GM19395 (cell line): ENCODE measurements at regions not wholly inside any gene's neighbourhood (a gene's known extent, or its start where the extent isn't known, plus 50 kb on each side); places are given as distances from the start of the nearest gene placed in this dataset.

Experiments
- ATAC-seq: cut with Tn5 transposase; IDR thresholded peaks from one replicate; pipeline ENCODE4 v1.9.1; 2021; ENCODE audit warnings: mild to moderate bottlenecking, moderate library complexity; ENCODE audit not compliant: unreplicated experiment

DNA sequence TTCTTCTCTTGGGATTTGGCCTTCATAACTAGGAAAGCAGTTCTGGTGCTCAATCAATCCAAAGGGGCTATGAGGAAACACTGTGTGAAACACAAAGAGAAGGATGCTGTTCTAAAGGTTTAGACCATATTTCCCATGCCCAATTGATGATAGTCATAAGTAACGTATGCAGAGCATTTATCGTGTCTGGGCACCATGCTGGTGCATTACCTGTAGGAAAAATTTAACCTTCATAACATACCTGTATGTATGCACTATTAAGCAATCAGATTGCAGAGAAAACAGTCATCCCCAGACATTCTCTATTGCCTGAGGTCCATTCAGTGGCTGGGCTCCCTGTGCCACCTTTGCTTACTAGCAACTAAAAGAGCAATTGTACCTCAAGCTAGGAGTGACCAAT is 381.4 kb downstream of the PLPP3 start:
- ATAC-seq: no peak

DNA sequence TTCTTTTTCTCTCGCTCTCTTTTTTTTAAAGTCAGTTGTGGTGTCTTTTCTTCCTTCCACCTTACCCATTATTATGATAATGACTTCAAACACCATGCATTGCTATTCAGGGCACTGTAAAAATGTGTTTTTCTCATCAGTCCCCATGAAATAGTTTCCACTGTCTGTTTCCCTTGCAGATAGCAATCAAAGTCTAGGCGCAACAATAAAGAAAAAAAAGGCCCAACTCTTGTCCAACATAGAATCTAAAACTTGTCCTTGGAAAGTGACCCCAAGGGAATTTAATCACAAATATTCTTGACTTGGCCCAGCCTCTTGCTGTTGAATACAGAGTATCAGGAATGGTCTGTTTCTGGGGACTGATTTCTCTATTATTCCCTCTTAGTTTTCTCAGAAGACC is 382.5 kb downstream of the PLPP3 start:
- ATAC-seq: no peak

- ATAC-seq: no peak
Observed at GRCh38 chr1:56194701-56195300, 384.6 kb downstream of the PLPP3 start.

- no peak for ATAC-seq
Observed at GRCh38 chr1:56193656-56194055, 385.7 kb downstream of the PLPP3 start.

GRCh38 chr1:56191369-56191768 is 388.0 kb downstream of the PLPP3 start:
- no peak for ATAC-seq

GRCh38 chr1:56190806-56191365 is 388.5 kb downstream of the PLPP3 start:
- no peak for ATAC-seq

DNA sequence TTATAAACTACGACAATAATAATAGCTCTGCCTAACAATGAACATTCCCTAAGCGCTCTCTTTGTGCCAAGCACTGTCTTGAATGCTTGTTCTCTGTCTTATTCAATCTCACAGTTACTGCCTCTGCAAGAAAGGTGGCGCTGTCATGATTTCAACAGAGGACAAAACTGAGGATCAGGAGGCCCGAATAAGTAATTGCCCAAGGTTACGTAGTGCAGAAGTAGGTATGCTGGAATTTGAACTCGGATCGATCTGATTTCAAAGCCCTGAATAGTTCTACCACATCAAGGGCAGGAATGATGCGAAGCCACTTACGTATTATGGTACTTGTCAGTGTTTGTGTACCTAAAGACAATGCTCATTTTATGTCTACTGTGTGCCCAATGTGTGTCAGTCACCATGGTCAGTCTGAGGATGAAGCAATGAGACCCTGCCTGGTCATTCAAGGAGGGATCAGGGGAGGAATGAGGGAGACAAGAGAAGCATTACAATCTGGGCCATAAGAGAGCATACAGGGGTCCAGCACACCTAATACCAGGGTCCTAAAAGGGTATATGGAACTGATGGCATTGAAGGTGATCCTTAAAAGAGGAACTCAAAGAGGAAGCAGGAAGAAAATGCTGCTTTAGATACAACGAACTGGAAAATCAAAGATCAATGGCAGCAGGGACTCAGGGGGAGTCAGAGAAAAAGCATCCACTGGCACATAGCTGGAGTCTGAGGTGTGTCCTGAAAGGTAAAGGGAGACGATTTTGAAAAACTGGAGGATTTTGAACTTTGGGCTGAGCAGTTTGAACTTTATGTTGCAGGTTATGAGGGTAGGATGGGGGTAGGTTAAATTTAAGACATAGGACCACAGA is 389.2 kb downstream of the PLPP3 start:
- no peak for ATAC-seq

DNA sequence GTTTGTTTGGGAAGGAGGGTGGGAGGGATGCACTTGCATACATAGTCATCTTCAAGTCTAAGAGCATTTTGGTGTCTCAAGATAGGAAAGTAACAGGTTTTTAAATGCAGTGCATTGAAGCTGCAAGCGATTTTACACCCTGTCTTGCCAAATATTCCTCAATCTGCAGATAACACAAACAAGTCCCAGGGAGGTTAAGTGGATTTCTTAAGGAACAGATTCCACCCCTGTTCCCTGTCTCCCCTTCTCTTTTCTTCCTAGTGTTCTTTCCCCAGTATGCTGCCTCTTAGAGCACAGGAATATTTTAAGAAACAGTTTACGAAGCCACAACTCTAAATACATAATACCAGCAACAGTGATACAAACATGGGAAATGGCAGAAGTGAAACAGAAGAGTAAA is 389.9 kb downstream of the PLPP3 start:
- ATAC-seq: no peak

DNA sequence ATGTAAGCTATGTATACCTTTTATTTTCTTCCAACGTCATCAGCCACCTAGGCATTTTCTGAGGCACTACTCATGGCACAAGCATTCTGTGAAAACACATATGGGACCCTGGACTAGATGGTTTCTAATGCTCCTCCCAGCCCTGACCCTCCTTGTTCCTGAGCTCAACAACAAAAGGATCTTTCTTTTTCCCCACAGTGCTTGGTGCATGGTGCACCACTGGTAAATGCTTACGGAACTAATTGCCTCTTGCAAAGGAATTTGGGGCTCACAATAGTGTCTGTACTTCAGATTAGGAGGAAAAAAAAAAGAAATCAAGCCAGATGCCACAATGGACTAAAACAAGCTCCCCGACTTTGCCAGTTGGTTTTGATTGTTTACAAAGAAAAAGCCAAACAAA is 390.5 kb downstream of the PLPP3 start:
- ATAC-seq: no peak

- no peak for ATAC-seq
Observed at GRCh38 chr1:56188221-56188620, 391.1 kb downstream of the PLPP3 start.

DNA sequence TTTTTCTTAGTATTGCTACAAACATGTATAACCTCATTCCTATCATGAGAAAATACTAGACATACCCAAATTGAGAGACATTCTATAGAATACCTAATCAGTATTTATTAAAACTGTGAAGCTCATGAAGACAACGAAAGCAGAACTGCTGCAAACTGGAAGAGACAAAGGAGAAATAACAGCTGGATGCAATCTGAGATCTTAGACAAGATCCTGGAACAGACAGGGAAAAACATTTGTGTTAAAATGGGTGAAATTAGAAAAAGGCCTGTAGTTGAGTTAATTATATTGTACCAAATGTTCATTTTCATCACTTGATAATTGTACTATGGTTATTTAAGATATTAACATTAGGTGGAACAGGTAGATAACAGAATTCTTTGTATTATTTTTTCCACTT is 392.0 kb downstream of the PLPP3 start:
- ATAC-seq: no peak

GRCh38 chr1:56185493-56185892 is 393.9 kb downstream of the PLPP3 start:
- ATAC-seq: no peak

DNA sequence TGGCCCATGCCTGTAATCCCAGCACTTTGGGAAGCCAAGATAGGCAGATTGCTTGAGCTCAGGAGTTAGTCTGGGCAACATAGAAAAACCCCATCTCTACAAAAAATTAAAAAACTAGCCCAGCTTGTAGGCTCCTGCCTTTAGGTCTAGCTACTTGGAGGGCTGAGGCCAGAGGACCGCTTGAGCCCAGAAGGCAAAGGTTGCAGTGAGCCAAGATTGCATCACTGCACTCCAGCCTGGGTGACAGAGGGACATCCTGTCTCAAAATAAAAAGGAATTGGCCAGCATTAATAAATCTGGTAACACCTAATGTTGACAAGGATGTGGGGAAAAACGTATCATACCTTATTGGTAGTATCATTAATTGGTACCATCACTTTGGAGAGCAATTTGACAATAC is 396.2 kb downstream of the PLPP3 start:
- no peak for ATAC-seq

DNA sequence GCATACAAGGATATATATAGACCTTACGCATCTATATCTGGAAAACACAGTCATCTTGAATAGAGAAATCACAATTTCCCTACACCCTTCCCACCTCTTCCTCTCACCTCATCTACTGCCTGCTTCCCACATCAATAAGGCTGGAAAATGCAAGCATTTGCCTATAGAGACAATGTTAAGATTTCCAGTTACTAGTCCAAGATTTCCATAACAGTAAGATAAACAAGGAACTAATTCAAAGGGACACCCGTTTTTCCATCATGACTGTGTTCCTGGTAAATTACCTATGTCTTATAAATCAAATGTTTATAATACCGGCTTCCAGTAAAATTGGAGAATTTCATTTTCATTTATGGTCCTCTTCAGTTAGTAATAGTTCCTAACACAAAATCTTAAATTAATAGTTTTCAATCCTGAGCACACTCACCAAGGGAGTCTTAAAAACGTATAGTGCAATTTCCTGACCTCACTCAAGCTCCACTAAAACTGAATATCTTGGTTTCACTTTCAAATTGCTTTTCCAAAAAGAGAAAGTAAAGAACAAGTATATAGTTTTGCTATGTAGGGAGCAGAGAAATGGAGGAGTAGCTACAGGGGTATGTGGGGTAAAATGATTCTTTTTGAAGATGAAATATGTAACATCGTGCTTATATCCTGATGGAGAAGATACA is 398.7 kb downstream of the PLPP3 start:
- no peak for ATAC-seq

DNA sequence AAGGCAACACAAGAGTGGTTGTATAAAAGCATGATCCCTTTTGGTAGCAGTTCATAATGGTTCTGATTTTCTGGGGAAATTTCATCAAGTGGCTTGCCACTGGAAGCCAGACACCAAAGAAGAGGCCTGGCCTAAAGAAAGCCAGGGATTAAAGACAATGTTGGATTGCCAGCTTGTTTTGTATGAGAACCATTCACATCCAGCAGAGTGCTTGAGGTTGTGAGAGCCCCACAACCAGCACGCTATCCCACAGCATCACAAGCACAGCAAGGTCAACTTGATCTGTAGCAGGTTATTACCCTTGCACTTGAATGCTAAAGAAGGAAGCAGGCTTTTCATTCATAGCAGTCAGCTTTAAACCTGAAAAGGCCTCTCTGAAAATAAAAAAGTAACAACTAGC is 399.8 kb downstream of the PLPP3 start:
- ATAC-seq: no peak

GRCh38 chr1:56175211-56175610 is 404.2 kb downstream of the PLPP3 start:
- ATAC-seq: no peak

DNA sequence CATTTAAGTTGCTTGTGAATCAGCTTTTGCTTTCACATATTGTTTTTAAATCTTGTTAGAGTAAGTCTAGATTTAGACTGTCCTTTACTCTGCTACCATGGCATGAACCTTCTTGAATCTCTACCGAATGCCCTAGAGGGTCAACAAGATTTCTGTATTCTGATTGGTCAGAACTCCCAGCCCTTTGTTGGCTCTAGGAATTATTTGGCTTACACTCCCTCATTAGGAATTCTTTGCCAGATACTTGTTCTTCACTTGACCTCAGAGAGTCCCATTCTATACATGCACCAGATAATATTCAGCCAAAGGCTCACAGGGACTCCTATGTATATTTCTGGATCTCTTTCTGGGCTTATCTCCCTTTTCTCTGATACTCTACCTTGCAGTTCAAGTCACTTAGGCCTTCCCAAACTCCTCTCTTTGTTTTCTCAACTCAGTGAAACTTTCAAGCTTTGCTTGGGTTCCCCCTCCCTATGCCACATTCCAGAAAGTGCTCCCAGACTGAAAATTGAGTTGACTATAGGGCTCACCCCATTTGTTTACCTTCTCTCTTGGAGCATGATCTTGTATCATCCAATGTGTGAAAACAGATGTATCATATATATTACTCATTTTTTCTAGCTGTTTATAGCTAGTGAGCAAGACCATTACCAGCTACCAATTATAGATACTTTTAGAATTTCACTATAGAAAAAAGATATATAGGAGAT is 405.0 kb downstream of the PLPP3 start:
- ATAC-seq: no peak

GRCh38 chr1:56173736-56174135 is 405.6 kb downstream of the PLPP3 start:
- no peak for ATAC-seq

DNA sequence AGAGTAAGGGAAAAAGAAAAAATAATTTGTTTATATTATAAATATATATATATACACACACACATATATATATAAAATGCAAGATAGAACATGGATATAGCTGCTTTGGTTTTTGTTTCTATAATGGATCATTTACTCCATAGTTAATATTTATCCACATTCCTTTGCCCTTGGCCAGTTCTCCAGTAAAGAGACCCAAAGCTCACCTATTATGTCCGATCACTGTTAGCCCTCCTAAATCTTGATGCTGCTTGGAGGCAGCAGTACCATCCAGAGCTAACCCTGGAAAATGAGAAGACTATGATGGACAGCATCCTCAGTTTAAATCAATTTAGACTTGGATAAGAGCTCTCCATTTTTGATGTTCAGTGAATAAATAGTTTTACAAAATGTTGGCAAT is 407.7 kb downstream of the PLPP3 start:
- no peak for ATAC-seq

- no peak for ATAC-seq
Observed at GRCh38 chr1:56170784-56171320, 408.5 kb downstream of the PLPP3 start.

GRCh38 chr1:56169856-56170255 is 409.5 kb downstream of the PLPP3 start:
- no peak for ATAC-seq
